ENCODE measurements at regions not wholly inside any gene's neighbourhood (a gene's known extent, or its start where the extent isn't known, plus 50 kb on each side); places are given as distances from the start of the nearest gene placed in this dataset.

- no peak for DNase-seq (ENCODE audit: low read depth, low spot score)
Observed at GRCh38 chr1:229029879-229030235, 241.1 kb upstream of the RAB4A start.

GRCh38 chr1:229030630-229031029 is 240.3 kb upstream of the RAB4A start:
- no peak for DNase-seq (ENCODE audit: low read depth, low spot score)

DNA sequence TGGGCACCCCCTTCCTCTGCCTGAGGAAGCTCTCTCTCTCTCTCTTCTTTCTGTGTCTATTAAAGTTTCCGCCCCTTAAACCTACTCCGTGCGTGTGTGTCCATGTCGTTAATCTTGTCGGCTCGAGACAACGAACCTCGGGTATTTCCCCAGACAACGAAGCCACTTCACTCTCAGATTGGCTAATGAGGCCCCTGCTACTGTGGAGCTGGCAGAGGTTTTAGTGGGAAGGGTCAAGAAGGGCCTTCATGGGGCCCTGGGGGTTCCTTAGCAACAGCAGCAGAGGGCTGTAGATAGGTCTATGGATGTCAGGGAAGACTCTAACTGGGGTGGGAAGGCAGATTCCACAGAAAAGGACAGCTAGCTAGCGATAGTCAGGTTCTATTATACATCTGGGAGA is 239.8 kb upstream of the RAB4A start:
- no peak for DNase-seq (ENCODE audit: low read depth, low spot score)

- DNase-seq (ENCODE audit: low read depth, low spot score), result no peak
Observed at GRCh38 chr1:229031481-229032341, 239.2 kb upstream of the RAB4A start.

DNA sequence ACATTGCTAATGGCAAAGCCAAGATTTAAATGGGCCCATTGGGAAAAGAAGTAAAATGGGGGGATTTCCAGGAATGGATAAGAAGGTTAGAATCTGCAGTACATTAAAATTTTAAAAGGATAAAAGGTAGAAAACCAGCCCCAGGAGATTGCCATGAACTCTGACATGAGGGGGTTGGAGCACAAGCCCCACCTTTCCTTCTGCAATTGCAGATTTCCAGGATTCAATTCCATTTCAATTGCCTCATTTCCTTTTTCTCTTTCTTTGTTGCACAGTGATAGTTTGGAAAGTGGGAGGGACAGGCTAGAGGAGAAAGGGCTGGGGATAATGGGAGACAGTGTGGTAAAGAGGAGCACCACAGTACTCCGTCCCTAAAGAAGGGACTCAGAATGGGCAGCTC is 238.5 kb upstream of the RAB4A start:
- no peak for DNase-seq (ENCODE audit: low read depth, low spot score)

- DNase-seq (ENCODE audit: low read depth, low spot score), result no peak
Observed at GRCh38 chr1:229033480-229033879, 237.4 kb upstream of the RAB4A start.

DNA sequence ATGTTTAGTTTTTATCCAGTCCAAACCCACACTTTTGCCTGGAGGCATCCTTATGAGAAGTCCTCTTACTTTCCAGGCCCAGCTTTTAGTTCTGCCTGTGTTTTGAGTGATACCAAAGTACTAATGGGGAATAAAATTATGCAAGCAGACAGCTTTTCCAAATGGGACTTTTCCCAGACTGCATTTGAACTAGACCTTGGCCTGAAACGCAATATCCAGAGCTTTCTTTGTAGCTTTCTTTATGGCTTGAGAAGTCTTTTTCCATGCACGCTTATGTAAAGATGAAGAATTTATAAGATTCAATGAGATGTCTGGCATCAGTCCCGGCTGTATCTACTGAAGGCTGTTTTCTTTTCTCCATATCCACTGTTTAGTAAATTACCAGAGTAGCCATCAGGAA is 236.6 kb upstream of the RAB4A start:
- DNase-seq (ENCODE audit: low read depth, low spot score), result no peak

GRCh38 chr1:229035054-229035747 is 235.7 kb upstream of the RAB4A start:
- no peak for DNase-seq (ENCODE audit: low read depth, low spot score)

DNA sequence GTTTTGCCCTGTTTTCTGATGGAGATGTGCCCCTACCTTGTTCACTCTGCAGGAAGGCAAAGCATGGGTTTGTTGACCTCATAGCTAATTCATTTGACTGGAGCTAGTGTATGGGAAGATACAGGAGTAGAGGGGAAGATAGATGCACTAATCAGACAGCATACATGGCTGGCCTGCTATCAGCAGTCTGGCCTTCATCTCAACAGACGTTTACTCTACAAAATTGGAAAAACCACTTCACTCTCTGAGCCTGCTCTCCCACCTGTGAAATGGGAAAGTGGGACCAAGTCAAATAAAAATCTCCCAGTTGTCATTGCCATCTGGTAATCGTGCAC is 235.2 kb upstream of the RAB4A start:
- no peak for DNase-seq (ENCODE audit: low read depth, low spot score)

GRCh38 chr1:229037806-229038405 is 233.0 kb upstream of the RAB4A start:
- no peak for DNase-seq (ENCODE audit: low read depth, low spot score)

GRCh38 chr1:229040630-229041358 is 230.1 kb upstream of the RAB4A start:
- no peak for DNase-seq (ENCODE audit: low read depth, low spot score)

DNA sequence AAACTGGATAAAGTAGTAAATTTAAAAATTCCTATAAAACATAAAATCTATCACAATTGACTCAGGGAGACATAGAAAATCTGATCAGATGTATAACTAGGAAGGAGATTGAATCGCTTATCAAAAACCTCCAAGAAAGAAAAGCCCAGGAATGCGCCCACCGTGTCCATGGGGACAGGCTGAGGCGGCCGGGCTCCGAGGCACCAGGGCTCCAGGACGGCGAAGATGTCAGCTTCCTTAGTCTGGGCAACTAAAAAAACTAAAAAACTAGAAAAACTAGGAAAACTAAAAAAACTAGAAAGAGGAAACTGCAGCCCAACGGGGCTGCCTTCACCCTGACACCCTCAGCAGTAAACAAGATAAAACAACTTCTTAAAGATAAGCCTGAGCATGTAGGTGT is 229.0 kb upstream of the RAB4A start:
- no peak for DNase-seq (ENCODE audit: low read depth, low spot score)

DNA sequence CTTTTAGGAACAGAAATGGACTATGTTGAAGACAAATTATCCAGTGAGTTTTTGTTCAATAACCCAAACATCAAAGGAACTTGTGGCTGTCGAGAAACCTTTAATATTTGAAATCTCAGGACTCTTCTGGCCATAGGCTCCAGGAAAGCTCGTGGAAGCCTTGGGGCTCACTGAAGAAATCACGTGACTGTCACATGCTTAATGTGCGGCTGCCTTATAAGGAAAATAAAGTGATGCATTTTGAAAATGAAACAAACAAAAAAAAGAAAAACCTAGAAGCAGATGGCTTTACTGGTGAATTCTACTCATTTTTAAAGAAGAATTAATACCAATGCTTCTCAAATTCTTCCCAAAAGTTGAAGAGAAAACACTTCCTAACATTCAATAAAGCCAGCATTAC is 228.4 kb upstream of the RAB4A start:
- DNase-seq (ENCODE audit: low read depth, low spot score), result no peak

GRCh38 chr1:229043115-229043514 is 227.8 kb upstream of the RAB4A start:
- no peak for DNase-seq (ENCODE audit: low read depth, low spot score)

DNA sequence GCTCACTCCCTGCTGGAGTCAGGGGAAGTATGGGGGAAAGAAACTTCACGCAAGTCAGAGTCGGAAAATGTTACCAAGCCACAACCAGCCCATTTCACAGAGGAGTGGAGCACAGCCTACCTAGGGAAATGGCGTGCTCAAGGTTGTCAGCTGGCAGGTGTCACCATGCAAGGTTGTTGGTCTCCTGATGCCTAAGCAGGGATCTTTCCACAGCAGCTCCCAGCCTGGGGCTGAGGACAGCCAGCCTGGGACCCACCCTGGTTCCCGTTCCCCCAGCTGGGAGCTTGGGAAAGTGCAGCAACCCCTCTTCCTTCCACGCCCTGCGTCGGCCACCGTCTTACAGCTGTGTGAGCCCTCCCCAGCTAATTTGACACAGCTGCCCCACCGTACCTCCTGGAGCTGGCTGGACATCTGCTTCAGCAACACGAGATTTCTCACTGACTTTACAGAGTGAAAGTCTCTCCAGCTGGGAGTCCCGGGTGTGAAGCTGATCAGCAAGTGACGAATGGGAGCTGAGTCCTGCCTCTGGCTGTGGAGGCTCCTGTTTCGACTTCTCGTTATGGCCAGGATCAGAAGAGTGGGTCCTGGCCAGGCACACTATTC is 224.6 kb upstream of the RAB4A start:
- DNase-seq (ENCODE audit: low read depth, low spot score), result no peak

DNA sequence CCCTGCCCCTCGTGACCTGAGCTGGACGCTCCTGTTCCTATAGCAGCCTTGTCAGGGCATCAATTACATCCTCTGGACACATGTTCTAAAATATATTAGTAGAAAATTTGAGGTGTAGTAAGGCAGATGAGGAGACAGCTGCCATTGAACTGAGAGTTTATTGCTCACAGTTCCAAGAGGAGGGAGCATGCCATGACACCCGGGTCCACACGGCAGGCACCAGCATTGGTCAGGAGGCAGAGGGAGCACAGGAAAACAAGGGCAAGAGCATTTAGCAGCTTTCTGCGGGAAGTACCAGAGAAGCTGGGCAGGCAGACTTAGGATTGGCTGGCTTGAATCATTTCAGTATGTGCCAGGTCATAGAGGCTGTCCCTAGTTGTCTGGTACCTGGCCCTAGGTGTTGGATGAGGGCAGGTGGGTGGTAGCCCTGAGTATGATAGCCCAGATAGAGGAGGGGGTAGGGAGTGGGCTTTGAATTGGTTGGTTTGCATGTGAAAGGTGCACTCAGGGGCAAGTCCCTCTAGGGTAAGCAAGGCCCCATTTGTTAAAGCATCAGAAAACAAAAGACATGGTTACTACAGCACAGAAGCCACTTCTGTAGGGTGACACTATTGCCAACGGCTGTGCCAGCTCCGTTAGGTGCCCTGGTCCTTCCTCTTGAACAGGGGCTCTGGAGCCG is 223.6 kb upstream of the RAB4A start:
- DNase-seq (ENCODE audit: low read depth, low spot score), result no peak

GRCh38 chr1:229047840-229048620 is 222.9 kb upstream of the RAB4A start:
- no peak for DNase-seq (ENCODE audit: low read depth, low spot score)

GRCh38 chr1:229048896-229049295 is 222.0 kb upstream of the RAB4A start:
- no peak for DNase-seq (ENCODE audit: low read depth, low spot score)

DNA sequence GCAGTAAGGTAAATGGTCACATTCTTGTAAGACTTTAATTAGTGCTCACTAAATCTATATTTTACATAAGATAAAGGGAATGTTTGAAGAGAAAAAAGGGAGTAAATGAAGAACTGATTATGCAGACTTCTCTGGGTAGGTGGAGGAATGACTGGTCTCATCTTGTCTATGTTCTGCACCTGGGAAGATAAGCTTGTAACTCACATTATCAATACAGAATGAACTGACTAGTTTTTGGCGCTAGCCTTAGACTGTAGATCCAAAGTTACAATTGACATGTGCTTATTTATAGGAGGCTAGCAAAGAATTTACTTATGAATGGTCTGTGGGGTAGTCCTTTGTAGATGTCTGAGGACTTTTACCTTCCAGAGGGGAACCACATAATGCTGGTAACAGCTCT is 214.9 kb upstream of the RAB4A start:
- DNase-seq (ENCODE audit: low read depth, low spot score), result no peak

DNA sequence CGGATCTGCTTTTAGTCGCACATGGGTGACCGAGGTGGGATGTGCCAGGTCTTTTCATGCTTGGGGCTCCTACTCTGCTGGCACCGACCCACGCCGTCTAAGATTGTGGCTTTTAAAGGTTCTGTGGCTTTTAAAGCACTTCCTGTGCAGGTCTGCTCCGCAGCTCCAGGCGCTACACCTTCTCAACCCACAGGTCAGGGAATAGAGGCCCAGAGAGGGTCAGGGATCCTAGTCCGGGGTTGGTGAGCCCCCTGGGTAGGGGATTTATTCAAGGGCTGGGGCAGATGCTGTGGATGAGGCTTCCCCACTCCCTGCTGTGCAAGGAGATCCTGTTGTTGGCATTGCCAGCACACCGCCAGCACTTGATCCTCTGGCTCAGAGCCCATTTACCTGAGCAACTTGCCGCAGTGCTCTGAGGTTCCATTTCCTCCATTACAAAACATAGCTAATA is 212.8 kb upstream of the RAB4A start:
- DNase-seq (ENCODE audit: low read depth, low spot score), result no peak
